Skeletal muscle satellite cell (primary cell): ENCODE measurements at regions not wholly inside any gene's neighbourhood (a gene's known extent, or its start where the extent isn't known, plus 50 kb on each side); places are given as distances from the start of the nearest gene placed in this dataset.
"Not testable (repeated sequence)": the region's sequence is repeated elsewhere in the genome, so short reads cannot be mapped to it uniquely, and the experiment has no call there.

Source experiments
- H3K27me3 ChIP-seq: 2 replicates; pipeline ENCODE4 v1.7.0; 2013; ENCODE audit warnings: low read length; ENCODE audit not compliant: control insufficient read depth, insufficient read depth
- H3K36me3 ChIP-seq: 2 replicates; pipeline ENCODE4 v1.7.0; 2013; ENCODE audit warnings: mild to moderate bottlenecking, control low read depth, low read length; ENCODE audit not compliant: insufficient read depth
- H3K4me1 ChIP-seq: 2 replicates; pipeline ENCODE4 v1.7.0; 2013; ENCODE audit warnings: low read length; ENCODE audit not compliant: control insufficient read depth, insufficient read depth
- H3K4me2 ChIP-seq: 2 replicates; pipeline ENCODE4 v1.7.0; 2013; ENCODE audit warnings: mild to moderate bottlenecking, low read length
- H3K4me3 ChIP-seq: 2 replicates; pipeline ENCODE4 v1.7.0; 2013; ENCODE audit warnings: low read length
- H3K9ac ChIP-seq: 2 replicates; pipeline ENCODE4 v1.7.0; 2013; ENCODE audit warnings: mild to moderate bottlenecking, low read depth, low read length, moderate library complexity
- H3K9me3 ChIP-seq: replicated peaks from 2 replicates; pipeline ENCODE4 v1.7.0; 2013; ENCODE audit warnings: mild to moderate bottlenecking, control low read depth, low read length

DNA sequence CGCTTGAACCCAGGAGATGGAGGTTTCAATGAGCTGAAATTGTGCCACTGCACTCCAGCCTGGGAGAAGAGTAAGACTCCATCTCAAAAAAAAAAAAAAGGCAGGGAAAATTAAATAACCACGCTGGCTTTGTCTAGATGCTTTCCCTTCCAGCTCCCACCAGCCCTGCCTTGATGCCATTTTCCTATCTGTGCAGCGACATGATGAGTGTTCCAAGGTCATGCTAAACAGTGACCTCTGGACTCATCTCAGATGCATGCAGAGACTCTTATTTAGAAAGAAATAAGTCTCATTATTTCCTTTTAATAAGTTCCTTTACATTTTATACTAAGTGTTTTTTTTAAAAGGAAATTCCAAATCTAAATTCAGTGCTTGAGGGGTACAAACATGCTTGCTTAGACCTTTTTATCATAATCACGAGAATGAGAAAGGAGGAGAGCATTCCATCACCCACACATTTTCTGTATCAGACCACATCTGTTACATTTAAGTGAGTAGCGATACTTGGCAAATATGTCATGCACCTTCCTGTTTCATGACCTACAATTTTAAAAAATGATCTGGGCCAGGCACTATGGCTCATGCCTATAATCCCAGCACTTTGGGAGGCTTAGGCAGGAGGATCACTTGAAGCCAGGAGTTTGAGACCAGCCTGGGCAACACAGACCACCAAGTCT is 101.1 kb upstream of the RREB1 start:
- H3K27me3 ChIP-seq: no peaks in the 10 kb centered on the region
- no peak overlapping the region for H3K4me3 ChIP-seq
- no peaks in the 10 kb centered on the region for H3K36me3 ChIP-seq
- H3K9ac ChIP-seq: no peak overlapping the region
- no peak overlapping the region for H3K4me2 ChIP-seq
- H3K9me3 ChIP-seq: no peaks in the 10 kb centered on the region
- no peaks in the 10 kb centered on the region for H3K4me1 ChIP-seq

DNA sequence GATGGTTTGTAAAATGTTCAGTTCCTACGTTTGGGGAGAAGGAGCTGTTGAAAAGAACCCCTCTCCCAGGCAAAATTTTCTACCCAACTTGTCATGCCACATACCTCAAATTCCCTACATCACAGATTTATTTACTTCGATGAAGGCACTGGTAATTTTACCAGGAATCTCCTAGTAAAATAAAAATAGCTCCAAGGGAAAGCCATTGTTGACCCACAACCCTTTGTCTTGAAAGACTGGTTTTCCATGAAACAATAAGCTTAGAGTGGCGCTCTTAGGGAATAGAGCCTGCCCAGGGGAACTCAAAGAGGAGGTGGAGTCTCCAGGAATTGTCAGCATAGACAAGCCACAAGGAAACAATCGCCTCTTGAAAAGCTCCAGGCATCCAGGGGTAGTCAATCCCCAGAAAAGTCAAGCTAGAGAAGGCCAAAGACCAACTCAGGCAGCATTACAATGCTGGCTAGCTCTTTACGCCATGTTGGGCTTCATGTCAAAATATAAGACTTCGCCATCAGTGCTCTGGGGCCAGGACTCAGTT is 99.2 kb upstream of the RREB1 start:
- no peak overlapping the region for H3K9ac ChIP-seq
- H3K36me3 ChIP-seq: no peaks in the 10 kb centered on the region
- H3K27me3 ChIP-seq: no peaks in the 10 kb centered on the region
- no peak overlapping the region for H3K4me2 ChIP-seq
- no peaks in the 10 kb centered on the region for H3K4me1 ChIP-seq
- H3K9me3 ChIP-seq: no peaks in the 10 kb centered on the region
- H3K4me3 ChIP-seq: no peak overlapping the region

DNA sequence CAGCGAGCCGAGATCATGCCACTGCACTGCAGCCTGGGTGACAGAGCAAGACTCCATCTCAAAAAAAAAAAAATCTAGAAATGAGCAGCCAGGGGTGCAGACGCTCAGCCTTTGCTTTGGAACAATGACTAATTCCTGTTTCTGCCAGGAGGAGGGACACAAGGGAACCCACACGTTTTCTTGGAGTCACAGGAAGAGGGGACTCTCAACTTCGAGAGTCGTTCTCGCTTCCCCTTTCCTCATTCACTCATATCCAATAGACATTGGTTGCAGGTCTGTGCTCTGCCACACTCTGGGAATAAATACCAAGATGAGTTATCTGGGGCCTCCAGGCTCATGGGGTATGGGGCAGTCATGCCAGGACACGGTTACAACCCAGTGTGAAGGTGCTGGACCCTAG is 91.5 kb upstream of the RREB1 start:
- H3K4me2 ChIP-seq: no peak overlapping the region
- H3K9me3 ChIP-seq: no peaks in the 10 kb centered on the region
- H3K27me3 ChIP-seq: no peaks in the 10 kb centered on the region
- no peak overlapping the region for H3K9ac ChIP-seq
- H3K36me3 ChIP-seq: no peaks in the 10 kb centered on the region
- H3K4me3 ChIP-seq: no peak overlapping the region
- H3K4me1 ChIP-seq: no peaks in the 10 kb centered on the region

DNA sequence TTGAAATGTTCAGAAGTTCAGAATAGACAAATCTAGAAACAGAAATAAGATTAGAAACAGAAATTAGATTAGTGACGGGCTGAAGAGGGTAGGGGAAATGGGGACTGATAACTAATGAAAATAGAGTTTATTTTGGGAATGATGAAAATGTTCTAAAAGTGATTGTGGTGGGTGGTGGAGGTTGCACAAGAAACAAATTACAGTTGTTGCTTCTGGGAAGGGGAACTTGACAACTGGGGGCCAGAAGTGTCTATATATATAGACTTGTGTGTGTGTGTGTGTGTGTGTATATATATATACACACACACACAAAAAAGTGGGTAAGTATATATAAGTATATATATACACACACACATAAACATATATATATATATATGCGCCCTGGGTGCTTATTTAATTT is 86.5 kb upstream of the RREB1 start:
- H3K9ac ChIP-seq: no peak overlapping the region
- H3K4me1 ChIP-seq: no peaks in the 10 kb centered on the region
- no peak overlapping the region for H3K4me3 ChIP-seq
- peaks cover 3% of the 10 kb centered on the region for H3K27me3 ChIP-seq
- no peak overlapping the region for H3K4me2 ChIP-seq
- H3K36me3 ChIP-seq: no peaks in the 10 kb centered on the region
- no peaks in the 10 kb centered on the region for H3K9me3 ChIP-seq

DNA sequence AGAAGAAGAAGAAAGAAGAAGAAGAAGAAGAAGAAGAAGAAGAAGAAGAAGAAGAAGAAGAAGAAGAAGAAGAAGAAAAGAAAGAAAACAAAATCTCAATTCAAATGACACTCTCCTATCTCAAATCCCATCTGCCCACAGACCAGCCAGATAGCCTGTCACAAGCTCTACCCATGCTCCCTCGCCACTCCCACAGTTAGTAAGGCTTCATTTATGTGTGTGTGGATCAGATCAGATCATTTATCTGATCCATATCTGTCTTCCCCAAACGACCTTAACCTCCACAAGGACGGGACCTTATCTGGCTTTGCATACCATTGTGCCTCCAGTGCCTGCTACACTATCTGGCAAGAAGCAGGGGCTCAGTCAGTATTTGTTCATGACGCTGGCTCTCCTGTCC is 81.9 kb upstream of the RREB1 start:
- Histone ChIP-seq H3K4me1 (no peaks in the 10 kb centered on the region), H3K36me3 (no peaks in the 10 kb centered on the region), H3K27me3 (peaks cover 3% of the 10 kb centered on the region), H3K4me2 (no peak overlapping the region), H3K9me3 (no peaks in the 10 kb centered on the region), H3K9ac (no peak overlapping the region), H3K4me3 (no peak overlapping the region)

DNA sequence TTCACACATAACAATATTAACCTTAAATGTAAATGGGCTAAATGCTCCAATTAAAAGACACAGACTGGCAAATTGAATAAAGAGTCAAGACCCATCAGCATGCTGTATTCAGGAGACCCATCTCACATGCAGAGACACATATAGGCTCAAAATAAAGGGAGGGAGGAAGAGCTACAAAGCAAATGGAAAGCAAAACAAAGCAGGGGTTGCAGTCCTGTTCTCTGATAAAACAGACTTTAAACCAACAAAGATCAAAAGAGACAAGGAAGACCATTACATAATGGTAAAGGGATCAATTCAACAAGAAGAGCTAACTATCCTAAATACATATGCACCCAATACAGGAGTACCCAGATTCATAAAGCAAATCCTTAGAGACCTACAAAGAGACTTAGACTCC is 78.8 kb upstream of the RREB1 start:
- H3K27me3 ChIP-seq: peaks cover 11% of the 10 kb centered on the region
- not testable (repeated sequence) for H3K4me1 ChIP-seq, H3K9me3 ChIP-seq, H3K4me3 ChIP-seq, H3K4me2 ChIP-seq, H3K36me3 ChIP-seq, H3K9ac ChIP-seq

DNA sequence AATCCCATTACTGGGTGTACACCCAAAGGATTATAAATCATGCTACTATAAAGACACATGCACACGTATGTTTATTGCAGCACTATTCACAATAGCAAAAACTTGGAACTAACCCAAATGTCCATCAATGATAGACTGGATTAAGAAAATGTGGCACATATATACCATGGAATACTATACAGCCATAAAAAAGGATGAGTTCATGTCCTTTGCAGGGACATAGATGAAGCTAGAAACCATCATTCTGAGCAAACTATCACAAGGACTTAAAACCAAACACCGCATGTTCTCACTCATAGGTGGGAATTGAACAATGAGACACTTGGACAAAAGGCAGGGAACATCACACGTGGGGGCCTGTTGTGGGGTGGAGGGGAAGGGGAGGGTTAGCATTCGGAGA is 76.8 kb upstream of the RREB1 start:
- H3K4me1 ChIP-seq, H3K9me3 ChIP-seq, H3K4me2 ChIP-seq, H3K4me3 ChIP-seq, H3K36me3 ChIP-seq, H3K9ac ChIP-seq: not testable (repeated sequence)
- H3K27me3 ChIP-seq: peaks cover 12% of the 10 kb centered on the region

DNA sequence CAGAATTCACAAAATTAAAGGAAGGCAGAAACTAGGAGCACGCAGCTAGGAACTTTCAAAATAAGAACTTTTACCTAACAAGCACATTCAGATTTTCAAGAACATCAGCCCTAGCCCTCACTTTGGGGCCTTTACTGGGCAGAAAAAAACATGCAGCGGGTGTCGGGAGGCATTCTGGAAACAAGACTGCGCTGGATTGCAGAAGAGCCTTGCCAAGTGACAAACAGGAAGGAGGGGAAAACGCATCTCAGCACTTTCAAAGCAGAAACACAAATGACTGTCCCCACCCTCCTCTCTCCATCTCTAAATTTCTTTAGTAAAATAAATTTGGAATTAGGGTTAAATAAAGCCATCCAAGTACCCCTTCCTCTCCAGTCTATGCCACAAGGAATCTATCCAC is 74.6 kb upstream of the RREB1 start:
- Histone ChIP-seq H3K36me3 (no peaks in the 10 kb centered on the region), H3K27me3 (peaks cover 12% of the 10 kb centered on the region), H3K9me3 (no peaks in the 10 kb centered on the region), H3K9ac (no peak overlapping the region), H3K4me1 (no peaks in the 10 kb centered on the region), H3K4me3 (no peak overlapping the region), H3K4me2 (no peak overlapping the region)

DNA sequence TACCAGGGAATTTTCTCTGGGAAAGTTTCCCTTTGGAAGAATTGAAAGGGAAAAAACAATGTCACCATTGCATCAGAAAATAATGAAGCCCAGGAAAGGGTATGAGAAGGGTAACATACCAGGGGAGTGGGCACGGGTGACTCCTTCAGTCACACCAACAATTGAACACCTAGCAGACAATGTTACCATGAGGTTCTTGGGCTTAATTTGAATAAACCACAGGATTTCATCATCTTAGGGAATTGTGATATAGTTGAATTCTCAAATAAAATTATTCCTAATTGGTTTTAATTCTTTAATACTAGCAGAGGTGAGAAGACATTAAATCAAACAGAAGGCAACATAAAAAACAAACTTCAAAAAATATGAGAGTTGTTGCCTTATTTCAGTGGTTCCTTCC is 73.7 kb upstream of the RREB1 start:
- Histone ChIP-seq H3K4me3 (no peak overlapping the region), H3K36me3 (no peaks in the 10 kb centered on the region), H3K9me3 (no peaks in the 10 kb centered on the region), H3K9ac (no peak overlapping the region), H3K27me3 (peaks cover 12% of the 10 kb centered on the region), H3K4me1 (no peaks in the 10 kb centered on the region), H3K4me2 (no peak overlapping the region)

DNA sequence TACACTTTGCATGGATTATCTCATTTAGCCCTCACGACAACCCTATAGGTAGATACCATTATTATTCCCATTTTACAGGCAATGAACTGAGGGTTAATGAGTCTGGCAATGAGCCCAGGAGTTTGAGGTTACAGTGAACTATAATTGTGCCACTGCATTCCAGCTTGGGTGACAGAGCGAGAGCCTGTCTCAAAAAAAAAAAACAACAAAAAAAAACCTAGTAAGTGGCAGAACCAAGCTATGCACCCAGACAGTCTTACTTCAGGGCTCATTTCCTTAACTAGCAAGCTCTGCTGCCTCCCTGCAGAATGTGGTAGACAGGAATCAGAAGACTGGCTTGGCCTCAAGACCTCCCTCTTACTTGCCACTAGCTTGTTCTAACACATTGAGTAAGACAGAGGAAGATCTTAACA is 71.9 kb upstream of the RREB1 start:
- H3K9ac ChIP-seq: no peak overlapping the region
- H3K4me1 ChIP-seq: no peaks in the 10 kb centered on the region
- no peaks in the 10 kb centered on the region for H3K36me3 ChIP-seq
- no peaks in the 10 kb centered on the region for H3K9me3 ChIP-seq
- no peak overlapping the region for H3K4me2 ChIP-seq
- no peak overlapping the region for H3K4me3 ChIP-seq
- peaks cover 12% of the 10 kb centered on the region for H3K27me3 ChIP-seq

DNA sequence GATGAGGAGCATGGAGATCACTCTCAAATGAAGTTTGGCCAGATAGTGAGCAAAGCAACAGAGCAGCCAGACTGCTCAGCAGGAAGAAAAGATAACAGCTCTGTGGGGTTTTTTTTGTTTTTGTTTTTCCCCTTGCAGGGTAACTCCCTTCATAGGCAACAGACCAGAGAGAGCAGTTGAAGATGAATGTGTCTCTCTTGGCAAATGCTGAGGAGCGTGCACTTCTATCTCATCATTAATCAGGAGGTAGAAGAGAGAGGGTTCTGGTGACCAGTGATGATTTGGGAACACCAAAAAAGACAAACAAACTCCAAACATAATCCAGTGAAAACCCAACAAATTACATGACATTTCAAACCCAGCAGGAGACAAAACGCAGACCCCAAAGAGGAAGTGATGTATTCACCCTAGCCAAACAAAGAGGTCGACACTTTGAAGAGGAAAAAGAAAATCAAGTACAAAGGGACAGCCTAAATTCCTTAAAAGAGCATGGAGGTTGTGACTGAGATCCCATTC is 66.2 kb upstream of the RREB1 start:
- Histone ChIP-seq H3K4me1 (peaks cover 8% of the 10 kb centered on the region), H3K36me3 (no peaks in the 10 kb centered on the region), H3K4me3 (no peak overlapping the region), H3K9ac (no peak overlapping the region), H3K27me3 (no peaks in the 10 kb centered on the region), H3K4me2 (no peak overlapping the region), H3K9me3 (no peaks in the 10 kb centered on the region)

DNA sequence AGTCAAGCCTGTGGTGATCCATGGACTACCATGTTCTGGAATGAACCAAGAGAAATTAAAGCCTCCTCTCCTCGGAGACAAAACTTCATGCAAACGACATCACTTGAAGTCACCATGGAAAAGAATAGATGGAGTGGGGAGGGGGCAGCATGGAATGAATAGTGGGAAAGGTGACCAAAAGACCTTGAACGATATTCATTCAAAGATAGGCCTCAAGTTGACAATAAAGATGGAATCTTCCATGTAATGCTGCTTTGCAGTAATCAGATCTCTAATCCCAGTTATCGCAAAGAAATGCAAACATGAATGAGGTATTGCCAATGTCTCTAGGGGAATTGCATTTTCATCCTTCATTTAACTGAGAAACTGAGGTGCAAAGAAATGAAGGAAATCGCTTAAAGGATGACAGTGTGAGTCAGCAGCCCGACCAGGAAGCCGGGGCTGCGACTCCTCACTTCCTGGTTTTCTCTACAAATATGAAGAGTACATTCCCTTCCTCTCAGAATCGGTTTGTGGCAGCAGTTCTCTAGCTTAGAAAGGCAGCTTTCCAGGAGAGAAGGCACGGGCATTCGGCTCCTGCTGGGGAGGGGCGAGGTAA is 65.6 kb upstream of the RREB1 start:
- H3K9ac ChIP-seq: no peak overlapping the region
- no peaks in the 10 kb centered on the region for H3K27me3 ChIP-seq
- peaks cover 8% of the 10 kb centered on the region for H3K4me1 ChIP-seq
- no peak overlapping the region for H3K4me2 ChIP-seq
- no peak overlapping the region for H3K4me3 ChIP-seq
- no peaks in the 10 kb centered on the region for H3K9me3 ChIP-seq
- H3K36me3 ChIP-seq: no peaks in the 10 kb centered on the region
